Muscle layer of duodenum (tissue), 2 donors: ENCODE measurements at regions not wholly inside any gene's neighbourhood (a gene's known extent, or its start where the extent isn't known, plus 50 kb on each side); places are given as distances from the start of the nearest gene placed in this dataset.

ENCODE experiments used
- H3K27ac ChIP-seq: one replicate; pipeline ENCODE4 v1.7.0; 2013; ENCODE audit warnings: mild to moderate bottlenecking, low read length
- H3K27me3 ChIP-seq: one replicate; pipeline ENCODE4 v1.7.0; 2013; ENCODE audit warnings: low read depth, mild to moderate bottlenecking, control low read depth, low read length
- H3K36me3 ChIP-seq, 2 donors: one replicate each; pipeline ENCODE4 v1.7.0; 2013; ENCODE audit warnings: low read length in 2 of 2, control low read depth in 1 of 2, mild to moderate bottlenecking in 1 of 2; ENCODE audit not compliant: insufficient read depth in 2 of 2, control insufficient read depth in 1 of 2
- H3K4me1 ChIP-seq, 2 donors: one replicate each; pipeline ENCODE4 v1.7.0; 2013; ENCODE audit warnings: low read length in 2 of 2, mild to moderate bottlenecking in 2 of 2, control low read depth in 1 of 2, moderate library complexity in 1 of 2; ENCODE audit not compliant: insufficient read depth in 2 of 2, control insufficient read depth in 1 of 2
- H3K4me3 ChIP-seq, 2 donors: one replicate each; pipeline ENCODE4 v1.7.0; 2013; ENCODE audit warnings: low read length in 2 of 2, low read depth in 1 of 2, mild to moderate bottlenecking in 1 of 2
- H3K9me3 ChIP-seq, 2 donors: one replicate each; pipeline ENCODE4 v1.7.0; 2013; ENCODE audit warnings: low read length in 2 of 2, control low read depth in 1 of 2, mild to moderate bottlenecking in 1 of 2; ENCODE audit not compliant: control insufficient read depth in 1 of 2
- donor health status: healthy.

DNA sequence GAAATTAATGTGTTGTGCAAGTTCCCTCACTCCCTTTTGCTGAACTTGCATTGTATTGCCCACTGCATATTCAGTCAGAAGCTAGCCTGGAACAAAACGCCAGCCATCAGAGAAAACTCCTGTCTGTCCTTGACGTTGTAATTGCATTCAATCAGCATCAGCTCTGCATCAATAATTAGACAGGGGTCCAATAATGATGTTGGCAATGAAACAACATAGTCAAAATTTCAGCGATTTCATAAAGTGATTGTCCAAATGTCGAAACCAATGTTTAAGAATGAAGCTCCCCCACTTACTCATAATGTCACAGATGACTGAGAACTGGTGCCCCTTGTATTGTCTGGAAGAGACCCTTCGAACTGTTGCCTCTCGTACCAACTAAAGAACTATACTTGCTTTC is 504.2 kb upstream of the TENM3 start:
- Histone ChIP-seq H3K36me3 (no peaks in the 10 kb centered on the region), H3K27ac (no peak overlapping the region), H3K4me3 (no peak overlapping the region), H3K9me3 (no peaks in the 10 kb centered on the region), H3K4me1 (no peaks in the 10 kb centered on the region), H3K27me3 (no peaks in the 10 kb centered on the region)

DNA sequence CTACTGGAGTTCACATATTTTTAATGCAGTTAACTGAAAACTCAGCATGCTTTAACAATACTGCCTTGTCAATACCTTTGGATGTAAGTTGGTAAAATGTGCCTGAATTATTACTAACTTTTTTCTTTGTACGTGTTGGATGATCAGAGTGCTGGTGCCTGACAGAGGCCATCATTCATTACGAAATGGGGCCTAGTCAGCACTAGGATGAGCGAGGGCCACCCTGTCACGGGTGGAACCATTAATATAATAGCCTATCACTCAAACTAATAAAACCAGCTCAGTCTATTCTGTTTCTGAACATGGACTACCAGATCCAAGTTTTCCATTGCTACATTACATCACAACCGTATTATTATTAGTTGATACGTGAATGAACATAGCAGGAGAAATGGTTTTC is 501.7 kb upstream of the TENM3 start:
- Histone ChIP-seq H3K4me3 (no peak overlapping the region), H3K4me1 (no peaks in the 10 kb centered on the region), H3K27me3 (no peaks in the 10 kb centered on the region), H3K36me3 (no peaks in the 10 kb centered on the region), H3K9me3 (no peaks in the 10 kb centered on the region), H3K27ac (no peak overlapping the region)

DNA sequence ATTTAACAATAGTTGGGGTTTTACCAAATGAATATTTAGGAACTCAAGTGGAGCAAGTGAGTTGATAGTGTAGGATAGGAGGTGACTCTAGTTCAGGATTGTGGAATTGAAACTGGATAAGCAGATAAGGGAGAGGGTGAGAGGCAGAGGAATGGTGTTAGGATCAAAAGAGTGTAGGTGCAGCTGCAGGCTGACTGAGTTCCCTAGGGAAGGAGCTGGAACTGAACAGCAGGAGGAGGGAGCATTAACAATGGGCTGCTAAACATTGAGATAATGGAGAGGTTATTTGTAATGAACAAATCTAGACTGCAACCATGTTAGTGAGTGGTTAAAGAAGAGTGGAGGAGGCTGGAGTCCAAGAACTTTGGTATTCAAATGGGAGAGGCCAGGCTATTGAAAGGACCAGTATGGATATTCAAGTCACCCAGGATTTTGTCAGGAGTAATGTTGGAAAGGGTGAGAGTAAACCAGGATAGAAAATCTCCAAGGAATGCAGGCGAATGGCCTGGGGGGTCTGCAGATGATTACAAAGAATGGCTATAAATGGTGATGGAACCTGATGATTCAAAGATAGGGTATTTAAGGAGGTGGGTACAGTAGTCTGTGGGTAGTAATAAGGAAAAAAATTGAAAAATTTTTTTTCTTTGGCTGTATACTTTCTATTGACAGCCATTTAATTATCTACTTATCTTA is 497.1 kb upstream of the TENM3 start:
- no peaks in the 10 kb centered on the region for H3K36me3 ChIP-seq
- no peaks in the 10 kb centered on the region for H3K9me3 ChIP-seq
- no peaks in the 10 kb centered on the region for H3K4me1 ChIP-seq

GRCh38 chr4:181748581-181748980 is 494.6 kb upstream of the TENM3 start:
- H3K4me1 ChIP-seq = no peaks in the 10 kb centered on the region
- H3K36me3 ChIP-seq = no peaks in the 10 kb centered on the region
- H3K4me3 ChIP-seq = no peak overlapping the region
- H3K9me3 ChIP-seq = no peaks in the 10 kb centered on the region
- no peaks in the 10 kb centered on the region for H3K27me3 ChIP-seq
- no peak overlapping the region for H3K27ac ChIP-seq

More for the DNA sequence above, 497.1 kb upstream of the TENM3 start:
- H3K27me3 ChIP-seq = no peaks in the 10 kb centered on the region
- H3K27ac ChIP-seq = no peak overlapping the region
- H3K4me3 ChIP-seq = no peak overlapping the region

DNA sequence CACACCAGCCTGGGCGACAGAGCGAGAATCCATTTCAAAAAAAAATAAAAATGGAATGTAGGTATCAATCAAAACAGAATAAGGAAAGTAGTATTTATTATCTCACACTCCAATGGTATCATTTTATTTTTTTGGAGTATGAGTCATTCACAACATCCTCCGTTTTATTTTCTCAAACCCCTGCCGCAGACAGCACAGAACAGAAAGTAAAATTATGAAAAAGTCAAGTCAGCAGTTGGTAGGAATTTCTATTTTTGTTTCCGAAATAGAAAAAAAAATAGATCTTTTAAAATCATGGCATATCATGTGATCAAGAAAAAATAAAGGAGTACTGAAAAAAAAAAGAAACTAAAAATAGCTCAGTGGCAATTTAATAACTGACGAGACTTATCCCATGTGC is 490.7 kb upstream of the TENM3 start:
- Histone ChIP-seq H3K27ac (no peak overlapping the region), H3K9me3 (no peaks in the 10 kb centered on the region), H3K27me3 (no peaks in the 10 kb centered on the region), H3K4me1 (no peaks in the 10 kb centered on the region), H3K4me3 (no peak overlapping the region), H3K36me3 (no peaks in the 10 kb centered on the region)

- Histone ChIP-seq H3K27me3 (no peaks in the 10 kb centered on the region), H3K4me1 (no peaks in the 10 kb centered on the region), H3K4me3 (no peak overlapping the region), H3K36me3 (no peaks in the 10 kb centered on the region), H3K9me3 (no peaks in the 10 kb centered on the region), H3K27ac (no peak overlapping the region)
These were observed 490.0 kb upstream of the TENM3 start for GRCh38 chr4:181753207-181753606.

DNA sequence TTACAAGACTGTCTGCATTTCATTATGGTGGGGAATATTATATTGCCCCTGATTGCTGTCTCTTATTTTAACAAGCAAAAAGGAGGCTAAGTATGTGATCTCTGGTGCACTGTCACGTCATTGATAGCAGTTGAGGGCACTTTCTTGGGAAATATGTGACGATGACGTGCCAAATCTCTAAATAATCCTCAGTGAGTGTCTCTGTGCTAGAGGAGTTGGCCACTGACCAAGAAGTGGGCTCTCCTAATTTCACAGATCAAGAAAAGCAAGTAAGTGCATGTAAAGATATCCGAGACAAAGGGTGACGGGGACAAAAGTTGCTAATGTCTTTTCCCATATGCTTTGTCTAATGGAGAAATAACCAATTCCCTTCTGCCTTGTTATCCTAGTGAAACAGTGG is 487.4 kb upstream of the TENM3 start:
- Histone ChIP-seq H3K27me3 (no peaks in the 10 kb centered on the region), H3K27ac (no peak overlapping the region), H3K4me3 (no peak overlapping the region), H3K36me3 (no peaks in the 10 kb centered on the region), H3K4me1 (no peaks in the 10 kb centered on the region), H3K9me3 (no peaks in the 10 kb centered on the region)

DNA sequence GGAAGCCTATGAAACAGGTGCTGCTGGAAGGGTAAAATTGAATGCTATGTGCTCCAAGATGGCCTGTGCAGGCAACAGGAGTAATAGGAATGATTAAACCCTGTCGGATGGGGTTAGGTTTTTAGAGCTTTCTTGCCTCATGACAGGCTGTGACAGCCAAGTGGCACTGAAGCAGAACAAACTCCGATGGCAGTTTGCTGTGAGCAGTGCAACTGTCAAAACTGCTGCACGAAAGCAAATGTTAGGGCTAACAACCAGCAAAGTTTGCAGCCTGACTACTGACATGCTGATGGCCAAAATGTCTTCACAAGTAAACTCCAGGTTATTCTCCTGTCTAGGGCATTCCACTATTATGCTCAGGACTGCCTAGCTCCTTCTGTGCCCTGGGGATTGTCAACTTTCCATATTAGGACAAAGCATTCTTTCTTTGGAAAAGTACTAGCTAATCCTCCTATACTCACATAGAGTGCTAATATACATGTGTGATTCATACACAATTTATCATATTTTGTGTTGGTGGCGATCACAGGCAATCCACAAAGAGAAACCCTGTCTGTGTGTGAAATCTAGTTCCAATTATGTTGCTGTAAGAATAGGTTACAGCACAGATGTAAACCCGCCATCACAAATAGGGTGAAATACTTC is 486.6 kb upstream of the TENM3 start:
- no peaks in the 10 kb centered on the region for H3K9me3 ChIP-seq
- no peak overlapping the region for H3K4me3 ChIP-seq
- H3K36me3 ChIP-seq = no peaks in the 10 kb centered on the region
- H3K27me3 ChIP-seq = no peaks in the 10 kb centered on the region
- no peak overlapping the region for H3K27ac ChIP-seq
- no peaks in the 10 kb centered on the region for H3K4me1 ChIP-seq

- Histone ChIP-seq H3K4me1 (no peaks in the 10 kb centered on the region), H3K27me3 (no peaks in the 10 kb centered on the region), H3K36me3 (no peaks in the 10 kb centered on the region), H3K27ac (no peak overlapping the region), H3K4me3 (no peak overlapping the region), H3K9me3 (no peaks in the 10 kb centered on the region)
These were observed 486.1 kb upstream of the TENM3 start for GRCh38 chr4:181757098-181757497.

GRCh38 chr4:181757910-181758660 is 485.1 kb upstream of the TENM3 start:
- H3K36me3 ChIP-seq = no peaks in the 10 kb centered on the region
- H3K9me3 ChIP-seq = no peaks in the 10 kb centered on the region
- no peak overlapping the region for H3K27ac ChIP-seq
- H3K4me1 ChIP-seq = no peaks in the 10 kb centered on the region
- no peak overlapping the region for H3K4me3 ChIP-seq
- no peaks in the 10 kb centered on the region for H3K27me3 ChIP-seq

GRCh38 chr4:181760560-181760959 is 482.6 kb upstream of the TENM3 start:
- Histone ChIP-seq H3K4me3 (no peak overlapping the region), H3K9me3 (no peaks in the 10 kb centered on the region), H3K27ac (no peak overlapping the region), H3K27me3 (no peaks in the 10 kb centered on the region), H3K36me3 (no peaks in the 10 kb centered on the region), H3K4me1 (no peaks in the 10 kb centered on the region)
